PFSK-1 (cell line): ENCODE measurements at regions not wholly inside any gene's neighbourhood (a gene's known extent, or its start where the extent isn't known, plus 50 kb on each side); places are given as distances from the start of the nearest gene placed in this dataset.

Source experiments
- POLR2AphosphoS5 ChIP-seq: IDR thresholded peaks from 2 replicates; pipeline ENCODE4 v1.6.1; 2012; ENCODE audit warnings: low read depth, mild to moderate bottlenecking, control low read depth, low read length, moderate library complexity
- TF ChIP-seq, protein P1 (sequence below), 2 experiments: IDR thresholded peaks; 2 replicates each; pipeline versions ENCODE4 v1.6.1 to v1.8.0; 2011 to 2012; ENCODE audit warnings: low read depth in 2 of 2, low read length in 2 of 2, control low read depth in 1 of 2, inconsistent platforms in 1 of 2, mild to moderate bottlenecking in 1 of 2, moderate library complexity in 1 of 2; ENCODE audit not compliant: insufficient read depth in 1 of 2

GRCh38 chr9:115207003-115207836, 89.3 kb upstream of the TNC start:
- TF ChIP-seq POLR2AphosphoS5: no peak
- TF ChIP-seq, protein P1, sequence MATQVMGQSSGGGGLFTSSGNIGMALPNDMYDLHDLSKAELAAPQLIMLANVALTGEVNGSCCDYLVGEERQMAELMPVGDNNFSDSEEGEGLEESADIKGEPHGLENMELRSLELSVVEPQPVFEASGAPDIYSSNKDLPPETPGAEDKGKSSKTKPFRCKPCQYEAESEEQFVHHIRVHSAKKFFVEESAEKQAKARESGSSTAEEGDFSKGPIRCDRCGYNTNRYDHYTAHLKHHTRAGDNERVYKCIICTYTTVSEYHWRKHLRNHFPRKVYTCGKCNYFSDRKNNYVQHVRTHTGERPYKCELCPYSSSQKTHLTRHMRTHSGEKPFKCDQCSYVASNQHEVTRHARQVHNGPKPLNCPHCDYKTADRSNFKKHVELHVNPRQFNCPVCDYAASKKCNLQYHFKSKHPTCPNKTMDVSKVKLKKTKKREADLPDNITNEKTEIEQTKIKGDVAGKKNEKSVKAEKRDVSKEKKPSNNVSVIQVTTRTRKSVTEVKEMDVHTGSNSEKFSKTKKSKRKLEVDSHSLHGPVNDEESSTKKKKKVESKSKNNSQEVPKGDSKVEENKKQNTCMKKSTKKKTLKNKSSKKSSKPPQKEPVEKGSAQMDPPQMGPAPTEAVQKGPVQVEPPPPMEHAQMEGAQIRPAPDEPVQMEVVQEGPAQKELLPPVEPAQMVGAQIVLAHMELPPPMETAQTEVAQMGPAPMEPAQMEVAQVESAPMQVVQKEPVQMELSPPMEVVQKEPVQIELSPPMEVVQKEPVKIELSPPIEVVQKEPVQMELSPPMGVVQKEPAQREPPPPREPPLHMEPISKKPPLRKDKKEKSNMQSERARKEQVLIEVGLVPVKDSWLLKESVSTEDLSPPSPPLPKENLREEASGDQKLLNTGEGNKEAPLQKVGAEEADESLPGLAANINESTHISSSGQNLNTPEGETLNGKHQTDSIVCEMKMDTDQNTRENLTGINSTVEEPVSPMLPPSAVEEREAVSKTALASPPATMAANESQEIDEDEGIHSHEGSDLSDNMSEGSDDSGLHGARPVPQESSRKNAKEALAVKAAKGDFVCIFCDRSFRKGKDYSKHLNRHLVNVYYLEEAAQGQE (IDR thresholded peaks at IDR 0.05; ENCODE audit: insufficient read depth in 1 of 2, low read depth in 2 of 2, low read length in 2 of 2): no peak
